Epithelial cell of proximal tubule (primary cell): ENCODE measurements at regions not wholly inside any gene's neighbourhood (a gene's known extent, or its start where the extent isn't known, plus 50 kb on each side); places are given as distances from the start of the nearest gene placed in this dataset.

Experiments used
- DNase-seq: peaks from one replicate; pipeline ENCODE4 v3.0.0-alpha.2; 2011; ENCODE audit warnings: low read depth
- H3K4me3 ChIP-seq: 2 replicates; pipeline ENCODE4 v1.5.1; 2011; ENCODE audit warnings: low read depth, mild to moderate bottlenecking, low read length
- TF ChIP-seq, protein P1 (sequence below): conservative IDR thresholded peaks from 2 replicates; pipeline ENCODE4 v1.5.1; 2012; ENCODE audit warnings: low read depth, mild to moderate bottlenecking, low read length

DNA sequence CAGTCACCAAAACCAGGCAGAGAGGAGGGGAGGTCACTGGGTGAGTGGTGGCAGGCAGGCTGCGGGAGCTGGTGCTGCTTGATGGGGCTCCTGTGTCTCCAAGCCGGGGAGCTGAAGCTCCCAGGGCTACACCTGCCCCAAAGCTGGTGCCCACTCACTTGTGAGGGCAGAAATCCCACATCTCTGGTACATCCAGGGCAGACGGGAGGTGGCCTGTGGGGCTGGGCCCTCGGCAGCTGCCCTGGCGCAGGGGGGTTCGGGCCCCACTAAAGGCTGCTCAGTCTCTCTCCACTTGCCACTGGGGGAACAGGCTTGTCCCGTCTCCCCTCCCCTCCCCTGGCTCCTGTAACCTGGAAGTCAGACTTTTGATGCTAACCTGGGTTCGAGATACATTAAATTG, 55.6 kb upstream of the PPARA start:
- DNase-seq: no peak
- TF ChIP-seq, protein P1, sequence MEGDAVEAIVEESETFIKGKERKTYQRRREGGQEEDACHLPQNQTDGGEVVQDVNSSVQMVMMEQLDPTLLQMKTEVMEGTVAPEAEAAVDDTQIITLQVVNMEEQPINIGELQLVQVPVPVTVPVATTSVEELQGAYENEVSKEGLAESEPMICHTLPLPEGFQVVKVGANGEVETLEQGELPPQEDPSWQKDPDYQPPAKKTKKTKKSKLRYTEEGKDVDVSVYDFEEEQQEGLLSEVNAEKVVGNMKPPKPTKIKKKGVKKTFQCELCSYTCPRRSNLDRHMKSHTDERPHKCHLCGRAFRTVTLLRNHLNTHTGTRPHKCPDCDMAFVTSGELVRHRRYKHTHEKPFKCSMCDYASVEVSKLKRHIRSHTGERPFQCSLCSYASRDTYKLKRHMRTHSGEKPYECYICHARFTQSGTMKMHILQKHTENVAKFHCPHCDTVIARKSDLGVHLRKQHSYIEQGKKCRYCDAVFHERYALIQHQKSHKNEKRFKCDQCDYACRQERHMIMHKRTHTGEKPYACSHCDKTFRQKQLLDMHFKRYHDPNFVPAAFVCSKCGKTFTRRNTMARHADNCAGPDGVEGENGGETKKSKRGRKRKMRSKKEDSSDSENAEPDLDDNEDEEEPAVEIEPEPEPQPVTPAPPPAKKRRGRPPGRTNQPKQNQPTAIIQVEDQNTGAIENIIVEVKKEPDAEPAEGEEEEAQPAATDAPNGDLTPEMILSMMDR: no peak
- H3K4me3 ChIP-seq: no peak overlapping the region

DNA sequence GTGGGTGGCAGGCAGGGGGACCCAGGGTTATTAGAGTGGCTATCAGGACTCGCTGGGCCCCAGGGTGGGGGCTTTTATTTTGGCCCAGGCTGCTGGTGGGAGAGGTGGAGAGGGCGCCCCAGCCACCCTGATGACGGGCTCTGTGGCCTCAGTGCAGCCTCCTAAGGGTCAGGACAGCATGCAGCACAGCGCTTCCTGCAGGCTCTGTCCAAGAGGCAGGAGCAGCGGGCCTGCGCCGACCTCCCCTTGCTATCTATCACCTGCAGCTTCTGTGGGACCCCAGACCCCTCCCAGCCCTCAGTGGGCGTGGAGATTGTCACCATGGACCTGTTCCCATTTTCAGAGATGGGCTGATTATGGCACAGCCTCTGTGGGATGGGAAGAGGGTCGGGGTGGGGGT, 54.3 kb upstream of the PPARA start:
- no peak overlapping the region for H3K4me3 ChIP-seq
- DNase-seq: no peak
- TF ChIP-seq, protein P1: no peak

DNA sequence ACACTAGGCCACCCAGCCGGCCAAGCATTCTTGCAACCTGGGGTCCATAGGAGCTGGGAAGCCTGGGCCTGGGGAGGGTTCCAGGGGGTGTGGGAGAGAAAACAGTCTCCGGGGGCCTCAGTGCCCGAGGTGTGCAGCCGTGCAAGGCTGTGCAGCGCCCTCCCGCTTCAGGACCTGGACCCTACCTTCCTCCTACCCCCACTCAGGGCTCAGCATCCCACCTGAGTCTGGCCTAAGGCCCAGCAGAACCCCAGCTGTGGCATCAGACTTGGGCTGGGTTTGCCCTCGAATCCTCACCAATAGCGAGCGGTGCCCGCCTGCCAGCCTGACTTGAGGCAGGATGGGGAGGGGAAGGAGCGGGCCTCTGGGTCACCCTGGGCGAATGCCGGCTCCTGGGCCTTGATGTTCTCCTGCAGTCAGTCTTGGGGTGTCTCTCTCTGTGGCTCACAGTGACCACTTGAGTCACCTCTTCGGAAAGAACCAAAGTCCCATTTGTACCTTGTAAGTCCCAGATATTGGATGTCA, 53.6 kb upstream of the PPARA start:
- DNase-seq: no peak
- TF ChIP-seq, protein P1: no peak
- no peak overlapping the region for H3K4me3 ChIP-seq

DNA sequence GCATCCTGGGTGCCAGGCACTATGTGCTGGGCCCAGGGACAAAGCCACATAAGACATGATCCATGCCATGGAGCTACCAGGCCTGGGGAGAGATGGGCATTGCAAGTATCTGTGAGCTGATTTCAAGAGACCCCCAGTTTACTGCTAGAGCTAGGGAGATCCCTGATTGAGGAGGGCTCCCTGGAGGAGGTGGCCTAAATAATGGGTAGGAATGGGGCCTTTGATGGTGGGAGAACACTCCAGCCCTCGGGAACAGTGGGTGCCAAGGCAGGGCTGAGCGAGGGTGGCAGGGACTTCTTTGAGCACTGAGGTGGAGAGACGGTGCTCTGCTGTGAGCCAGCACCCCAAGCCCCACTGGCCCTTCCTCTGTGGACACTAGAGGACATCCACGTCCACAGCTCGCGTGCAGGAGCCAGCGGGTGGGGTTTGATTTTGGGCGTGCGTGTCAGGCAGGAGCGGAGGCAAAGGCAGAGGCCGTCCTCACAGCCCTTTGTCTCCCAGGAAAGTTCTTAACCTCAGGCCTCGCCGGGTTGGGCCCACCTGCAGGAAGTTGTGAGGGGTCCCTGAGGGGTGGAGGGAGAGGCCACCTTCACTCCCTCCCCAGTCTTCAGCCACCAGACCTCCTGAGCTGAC, 52.9 kb upstream of the PPARA start:
- no peak overlapping the region for H3K4me3 ChIP-seq
- no peak for DNase-seq
- TF ChIP-seq, protein P1: no peak

DNA sequence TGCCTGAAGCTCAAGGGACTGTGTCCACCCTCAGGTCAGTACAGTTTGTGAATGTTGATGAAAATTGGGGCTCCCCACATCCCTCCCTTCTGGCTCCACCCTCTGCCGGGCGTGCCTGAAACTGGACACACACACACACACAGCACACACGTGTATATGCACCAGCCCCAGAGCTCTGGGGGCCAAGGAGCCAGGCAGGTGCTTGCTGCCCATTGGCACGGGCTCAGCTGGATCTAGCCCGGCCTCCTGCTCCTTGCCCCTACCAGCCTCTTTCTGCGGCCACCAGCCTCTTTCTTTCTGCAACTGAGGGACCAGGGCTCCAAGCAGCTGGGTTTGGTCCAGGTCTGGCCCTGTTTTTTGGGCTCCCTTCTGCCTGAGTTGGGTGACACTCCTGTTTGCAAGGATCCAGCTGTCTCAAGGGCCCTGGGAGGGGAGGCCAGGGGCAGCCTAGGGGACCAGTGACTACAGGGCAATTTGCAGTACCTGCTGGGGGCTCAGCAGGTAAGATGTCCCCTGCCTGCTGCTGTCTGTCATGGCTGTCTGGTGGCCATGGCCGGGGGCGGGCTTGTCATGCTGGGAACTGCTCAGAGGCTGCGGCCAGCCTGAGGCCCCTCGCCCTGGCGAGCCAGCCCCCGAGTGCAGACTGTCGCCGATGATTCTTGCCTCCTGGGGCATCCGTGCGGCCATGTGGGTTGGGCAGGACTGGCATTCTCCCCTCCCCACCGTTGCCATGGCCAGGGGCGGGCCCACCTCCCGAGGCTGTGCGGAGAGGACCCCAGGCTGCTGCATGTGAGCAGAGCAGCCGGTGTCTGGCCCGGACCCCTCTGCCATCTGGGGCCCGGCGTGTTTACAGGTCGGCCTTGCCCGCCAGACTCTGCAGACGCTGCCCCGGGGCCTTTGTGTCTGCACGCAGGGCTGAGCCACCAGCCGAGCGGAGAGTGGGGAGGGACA, 51.5 kb upstream of the PPARA start:
- TF ChIP-seq, protein P1: no peak
- no peak overlapping the region for H3K4me3 ChIP-seq
- DNase-seq: no peak

DNA sequence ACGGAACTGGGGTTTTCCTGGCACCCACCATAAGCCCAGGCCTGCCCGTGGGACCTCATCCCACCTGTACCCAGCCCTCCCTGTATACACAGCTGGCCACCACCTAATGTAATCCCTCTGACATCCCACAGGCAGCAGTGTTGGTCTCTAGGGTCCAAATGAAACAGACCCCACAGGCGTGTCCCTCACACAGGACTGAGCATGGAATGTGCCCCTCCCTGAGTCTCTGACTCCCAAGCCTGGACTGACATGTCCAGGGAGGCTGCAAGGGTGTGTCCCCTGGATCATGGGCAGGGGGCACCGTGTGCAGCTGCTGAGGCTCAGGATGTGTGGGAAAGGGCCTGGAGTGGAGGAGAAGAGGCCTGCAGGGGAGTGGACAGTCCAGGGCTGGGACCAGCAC, 50.6 kb upstream of the PPARA start:
- no peak overlapping the region for H3K4me3 ChIP-seq
- DNase-seq: no peak
- TF ChIP-seq, protein P1: no peak
